ENCODE measurements at regions not wholly inside any gene's neighbourhood (a gene's known extent, or its start where the extent isn't known, plus 50 kb on each side); places are given as distances from the start of the nearest gene placed in this dataset.

DNA sequence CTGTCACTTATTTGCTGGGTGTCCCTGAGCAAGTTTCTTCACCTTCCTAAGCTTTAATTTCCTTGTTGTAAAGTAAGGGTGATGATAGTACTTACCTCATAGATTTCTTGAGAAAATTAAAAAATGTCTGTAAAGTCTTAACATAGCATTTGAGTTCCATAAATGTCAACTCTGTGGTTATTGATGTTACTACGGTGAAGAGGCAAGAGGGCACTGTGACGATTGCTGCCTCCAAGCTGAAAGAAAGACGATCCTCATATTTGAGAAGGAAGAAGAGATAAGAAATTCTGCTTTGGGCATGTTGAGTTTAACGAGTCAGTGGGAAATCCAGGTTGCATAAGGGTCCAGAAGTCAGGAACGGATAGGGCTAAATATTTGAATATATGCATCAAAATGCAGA lies 240.8 kb upstream of the ZPLD1 start:
- no peak for DNase-seq

DNA sequence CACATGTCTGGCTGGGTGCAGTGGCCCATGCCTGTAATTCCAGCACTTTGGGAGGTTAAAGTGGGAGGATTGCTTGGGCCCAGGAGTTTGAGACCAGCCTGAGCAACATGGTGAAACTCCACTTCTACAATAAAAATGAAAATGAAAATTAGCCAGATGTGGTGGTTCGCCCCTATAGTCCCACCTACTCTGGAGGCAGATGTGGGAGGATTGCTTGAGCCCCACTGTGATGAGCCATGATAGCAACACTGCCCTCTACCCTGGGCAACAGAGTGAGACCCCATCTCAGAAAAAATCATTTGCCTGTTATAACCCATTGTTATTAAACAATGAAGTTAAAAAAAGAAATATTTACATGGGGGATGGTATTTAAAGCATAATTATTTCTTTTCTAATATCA lies 240.1 kb upstream of the ZPLD1 start:
- no peak for DNase-seq

- no peak for DNase-seq
Observed at GRCh38 chr3:102195198-102195948, 239.4 kb upstream of the ZPLD1 start.

DNA sequence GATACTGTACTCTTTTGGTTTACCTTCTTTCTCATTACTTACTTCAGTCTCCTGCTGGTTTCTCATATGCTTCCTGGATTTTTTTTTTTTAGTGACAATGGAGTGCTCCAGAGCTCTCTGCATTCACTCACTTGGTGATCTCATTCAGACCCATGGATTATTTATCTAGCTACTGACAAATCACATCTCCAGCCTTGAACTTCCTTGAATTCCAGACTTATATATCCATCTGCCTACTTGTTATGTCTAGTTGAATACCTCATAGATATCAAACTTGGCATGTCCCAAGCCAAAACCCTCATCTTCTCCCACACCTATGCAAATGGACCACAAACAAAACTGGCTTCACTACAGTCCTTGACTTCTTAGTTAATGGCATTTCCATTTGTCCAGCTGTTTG lies 234.7 kb upstream of the ZPLD1 start:
- no peak for DNase-seq

DNA sequence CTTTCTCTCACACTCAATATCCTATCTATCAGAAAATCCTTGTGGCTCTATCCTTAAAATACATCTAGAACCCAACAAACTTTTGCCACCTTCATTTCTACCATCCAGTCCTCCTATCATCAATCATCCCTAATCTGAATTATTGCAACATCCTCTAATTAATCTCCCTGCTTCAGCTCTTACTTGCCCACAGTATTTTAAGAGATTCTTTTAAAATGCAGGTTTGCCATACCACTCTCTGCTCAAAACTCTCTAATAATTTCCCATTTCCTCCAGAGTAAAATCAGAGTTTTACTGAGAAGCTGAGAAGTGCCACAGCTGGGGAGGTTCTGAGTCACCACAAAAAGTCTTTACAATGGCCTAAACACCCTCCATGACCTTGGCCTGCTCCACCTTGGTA lies 234.3 kb upstream of the ZPLD1 start:
- no peak for DNase-seq

DNA sequence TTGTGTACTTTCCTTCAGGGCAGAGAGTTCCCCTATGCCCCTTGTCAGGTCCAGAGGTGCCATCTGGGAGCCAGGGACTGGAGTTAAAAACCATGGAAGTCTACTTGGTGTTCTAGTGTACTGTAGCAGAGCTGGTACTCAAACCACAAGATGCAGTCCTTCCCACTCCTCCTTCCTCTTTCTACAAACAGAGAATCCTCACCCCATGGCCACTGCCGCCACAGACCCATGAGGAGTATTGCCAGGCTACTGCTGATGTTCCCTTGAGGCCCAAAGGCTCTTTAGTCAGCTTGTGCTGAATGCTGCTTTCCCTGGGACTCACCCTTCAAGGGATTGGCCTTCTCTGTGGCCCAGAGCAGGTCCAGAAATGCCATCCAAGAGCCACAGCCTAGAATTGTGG lies 229.2 kb upstream of the ZPLD1 start:
- no peak for DNase-seq

DNA sequence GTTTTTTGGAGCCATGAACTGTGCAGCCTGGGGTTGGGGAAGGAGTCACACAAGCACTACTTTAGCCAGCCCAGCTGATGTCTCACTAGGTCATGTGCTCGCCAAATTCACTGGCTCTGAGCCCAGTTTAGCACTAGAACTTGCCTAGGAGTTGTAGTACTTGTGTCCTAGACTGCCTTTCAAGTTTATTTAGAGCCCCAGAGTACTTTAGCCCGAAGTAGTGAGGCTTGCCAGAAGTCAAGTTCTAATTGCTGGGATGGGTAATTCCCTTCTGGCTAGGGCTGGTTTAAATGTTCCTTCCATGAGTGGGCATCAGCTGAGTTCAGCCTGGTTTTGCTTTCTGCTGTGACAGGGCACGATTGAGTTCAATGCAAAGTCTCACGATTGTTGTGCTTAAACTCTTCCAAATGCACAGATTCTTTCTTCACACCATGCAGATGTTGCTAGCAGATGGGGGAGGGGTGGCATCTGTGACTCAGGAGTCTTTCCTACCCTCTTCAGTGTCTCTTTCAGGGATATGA lies 228.2 kb upstream of the ZPLD1 start:
- DNase-seq = no peak

GRCh38 chr3:102207151-102207571 lies 227.7 kb upstream of the ZPLD1 start:
- DNase-seq = no peak

GRCh38 chr3:102215166-102215565 lies 219.6 kb upstream of the ZPLD1 start:
- DNase-seq = no peak

- no peak for DNase-seq
Observed at GRCh38 chr3:102223132-102223531, 211.7 kb upstream of the ZPLD1 start.

- no peak for DNase-seq
Observed at GRCh38 chr3:102224171-102224570, 210.6 kb upstream of the ZPLD1 start.

DNA sequence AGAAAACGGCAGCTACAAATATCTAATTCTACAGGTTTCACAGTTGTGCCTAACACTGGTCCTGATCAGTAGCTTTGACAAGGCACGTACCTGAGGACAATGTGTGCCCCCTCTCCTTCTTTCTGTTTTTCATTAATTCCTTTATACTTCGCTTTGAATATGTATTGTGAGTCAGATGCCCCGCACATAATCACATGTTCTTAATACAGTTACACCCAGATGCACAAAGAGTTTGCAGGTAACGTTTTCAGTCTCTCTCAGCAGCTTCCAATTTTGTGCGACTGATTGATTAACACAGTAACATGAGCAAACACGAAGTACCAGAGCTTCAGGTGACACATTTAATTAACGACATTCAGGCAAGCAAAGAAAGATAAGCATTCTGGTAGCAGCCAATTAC lies 209.8 kb upstream of the ZPLD1 start:
- no peak for DNase-seq

GRCh38 chr3:102225407-102226132 lies 209.2 kb upstream of the ZPLD1 start:
- DNase-seq = no peak

DNA sequence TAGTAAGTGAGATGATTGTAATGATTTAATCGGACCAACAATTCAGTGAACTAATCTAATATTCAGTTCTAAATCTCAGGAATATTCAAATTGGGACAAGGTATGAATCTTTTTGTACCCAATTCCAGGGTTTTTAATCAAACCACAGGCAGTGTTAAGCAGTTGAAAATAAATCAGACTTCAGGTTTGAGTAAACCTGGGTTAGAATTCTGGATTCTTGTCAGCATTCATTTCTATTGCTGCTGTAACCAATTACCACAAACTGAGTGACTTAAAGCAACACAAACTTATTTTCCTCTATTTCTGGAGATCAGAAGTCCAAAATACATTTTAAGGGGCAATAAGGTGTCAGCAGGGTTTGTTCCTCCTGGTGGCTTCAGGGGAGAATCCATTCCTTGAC lies 208.4 kb upstream of the ZPLD1 start:
- DNase-seq = no peak

- DNase-seq = peak; percentile 22
Observed at GRCh38 chr3:102229062-102229655, 205.7 kb upstream of the ZPLD1 start.

- DNase-seq = no peak
Observed at GRCh38 chr3:102230057-102230456, 204.8 kb upstream of the ZPLD1 start.

- no peak for DNase-seq
Observed at GRCh38 chr3:102233881-102234280, 200.9 kb upstream of the ZPLD1 start.

- peak; percentile 10 for DNase-seq
Observed at GRCh38 chr3:102235679-102236078, 199.1 kb upstream of the ZPLD1 start.

DNA sequence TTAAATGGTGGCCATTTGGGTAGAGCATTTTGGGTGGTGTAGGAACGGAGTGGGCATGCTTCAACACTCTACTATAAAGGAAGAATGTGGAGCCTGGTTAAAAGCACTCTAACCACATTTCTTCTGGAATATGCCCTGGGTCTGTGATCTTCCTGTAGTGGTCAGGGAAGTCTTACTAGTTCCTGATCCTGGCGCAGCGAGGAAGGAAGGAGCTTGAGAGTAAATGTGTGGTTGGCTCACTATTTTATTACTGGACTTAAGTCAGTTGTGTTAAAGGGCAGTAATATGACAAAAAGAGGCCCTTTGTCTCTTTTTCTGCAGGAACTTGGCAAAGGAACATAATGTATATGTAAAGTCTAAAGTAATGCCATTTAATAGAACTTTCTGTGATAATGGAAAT lies 197.6 kb upstream of the ZPLD1 start:
- DNase-seq = no peak

- DNase-seq = no peak
Observed at GRCh38 chr3:102237838-102238237, 197.0 kb upstream of the ZPLD1 start.

DNA sequence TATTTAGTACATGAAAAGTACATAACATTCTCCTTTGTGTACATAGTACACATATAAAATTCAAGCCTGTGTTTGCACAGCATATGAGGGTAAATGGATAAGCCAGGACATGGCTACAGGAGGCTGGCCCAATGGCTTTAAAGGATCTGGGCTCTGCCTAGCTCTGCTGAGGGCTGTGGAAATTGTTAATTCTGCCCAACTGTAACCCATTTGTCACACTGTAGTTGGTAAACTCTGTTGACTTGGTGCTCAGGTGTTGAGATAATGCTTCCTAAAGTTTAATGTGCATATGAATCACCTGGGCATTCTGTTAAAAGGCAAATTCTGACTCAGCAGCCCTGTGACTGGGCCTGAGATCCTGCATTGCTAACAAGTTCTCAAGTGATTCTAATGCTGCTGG lies 196.5 kb upstream of the ZPLD1 start:
- no peak for DNase-seq

DNA sequence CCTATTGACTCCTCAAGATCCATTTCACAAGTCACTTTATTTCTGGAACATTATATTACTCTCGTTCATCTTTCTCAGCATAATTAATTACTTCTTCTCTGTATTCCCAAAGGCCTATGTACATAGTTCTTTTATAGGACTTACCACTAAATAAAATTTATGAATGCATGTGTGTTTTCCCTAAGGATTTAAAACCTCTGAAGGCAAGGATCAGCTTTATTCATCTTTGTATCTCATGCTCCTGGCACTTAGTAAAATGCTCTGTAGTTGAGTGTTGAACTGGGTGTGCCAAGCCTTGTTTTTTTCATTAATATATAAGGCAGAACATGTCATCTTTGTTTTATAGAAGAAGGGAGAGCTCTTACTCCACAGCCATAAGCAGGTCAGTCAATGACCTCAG lies 194.1 kb upstream of the ZPLD1 start:
- no peak for DNase-seq

DNA sequence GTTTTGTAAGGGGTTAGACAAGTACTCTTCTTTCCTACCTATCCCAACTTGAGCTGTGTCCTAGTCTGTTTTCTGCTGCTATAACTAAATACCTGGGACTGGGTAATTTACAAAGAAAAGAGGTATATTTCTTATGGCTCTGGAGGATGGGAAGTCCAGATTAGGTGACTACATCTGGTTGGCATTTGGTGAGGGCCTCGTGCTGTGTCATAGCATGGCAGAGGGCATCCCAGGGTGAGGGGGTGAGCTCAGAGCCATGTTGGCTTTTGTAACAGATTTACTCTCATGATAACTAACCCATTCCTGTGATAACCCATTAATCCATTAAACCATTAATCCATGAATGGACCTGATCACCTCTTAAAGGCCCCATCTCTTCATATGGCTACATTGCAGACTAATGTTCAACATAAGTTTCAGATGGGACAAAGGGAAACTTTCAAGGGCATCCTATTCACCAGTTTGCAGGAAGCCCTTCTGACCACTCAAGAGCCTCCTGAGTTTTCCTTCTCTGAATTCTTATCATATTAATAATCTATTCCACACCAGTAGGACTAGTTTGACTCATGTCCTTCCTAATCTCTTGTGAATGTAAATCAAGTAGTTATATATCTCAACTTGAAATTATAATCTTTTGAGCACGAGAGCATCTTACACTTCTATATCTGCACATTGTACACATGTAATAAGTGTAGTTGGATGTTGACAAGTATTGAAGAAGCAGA lies 185.7 kb upstream of the ZPLD1 start:
- no peak for DNase-seq

Measured in NK-92 treated with Interleukin-12 subunit alpha and Interleukin-12 subunit beta, amount 100 ng/mL, for 24 hours (cell line).